Body of pancreas (tissue), 4 donors: ENCODE measurements at regions not wholly inside any gene's neighbourhood (a gene's known extent, or its start where the extent isn't known, plus 50 kb on each side); places are given as distances from the start of the nearest gene placed in this dataset.

ENCODE experiments used
- POLR2A ChIP-seq, 3 donors: fragments of 450-650 bp; IDR thresholded peaks; one replicate each; pipeline ENCODE4 v1.6.1; 2016; ENCODE audit warnings: antibody characterized with exemption in 3 of 3, mild to moderate bottlenecking in 2 of 3
- TF ChIP-seq, protein P1 (sequence below), 7 experiments: fragments of 450-650 bp in 4 of 7; fragments of 200-600 bp in 3 of 7; sonication (generic) in 3 of 7; IDR thresholded peaks; one replicate each; pipeline ENCODE4 v1.5.1; 2016 to 2019; ENCODE audit warnings: antibody characterized with exemption in 7 of 7

DNA sequence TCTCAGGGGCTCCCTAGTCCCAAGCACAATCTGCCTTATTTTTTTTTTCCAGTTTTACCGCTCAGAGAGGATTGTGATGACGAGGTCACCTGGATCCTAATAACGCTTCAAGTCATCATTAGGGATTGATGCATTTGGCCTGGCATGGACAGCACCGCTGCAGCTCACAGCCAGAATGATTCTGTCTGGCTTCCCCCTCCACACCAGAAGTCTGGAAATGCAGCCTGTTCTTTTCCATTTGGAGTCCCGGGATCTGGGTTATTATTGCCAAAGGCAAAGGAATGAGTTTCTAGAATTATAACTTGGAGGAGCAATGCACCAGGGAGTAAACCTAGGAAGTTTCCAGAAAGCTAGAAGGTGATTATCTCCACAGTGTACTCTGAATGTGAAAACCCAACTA lies 81.1 kb upstream of the TAF1B start:
- TF ChIP-seq, protein P1, sequence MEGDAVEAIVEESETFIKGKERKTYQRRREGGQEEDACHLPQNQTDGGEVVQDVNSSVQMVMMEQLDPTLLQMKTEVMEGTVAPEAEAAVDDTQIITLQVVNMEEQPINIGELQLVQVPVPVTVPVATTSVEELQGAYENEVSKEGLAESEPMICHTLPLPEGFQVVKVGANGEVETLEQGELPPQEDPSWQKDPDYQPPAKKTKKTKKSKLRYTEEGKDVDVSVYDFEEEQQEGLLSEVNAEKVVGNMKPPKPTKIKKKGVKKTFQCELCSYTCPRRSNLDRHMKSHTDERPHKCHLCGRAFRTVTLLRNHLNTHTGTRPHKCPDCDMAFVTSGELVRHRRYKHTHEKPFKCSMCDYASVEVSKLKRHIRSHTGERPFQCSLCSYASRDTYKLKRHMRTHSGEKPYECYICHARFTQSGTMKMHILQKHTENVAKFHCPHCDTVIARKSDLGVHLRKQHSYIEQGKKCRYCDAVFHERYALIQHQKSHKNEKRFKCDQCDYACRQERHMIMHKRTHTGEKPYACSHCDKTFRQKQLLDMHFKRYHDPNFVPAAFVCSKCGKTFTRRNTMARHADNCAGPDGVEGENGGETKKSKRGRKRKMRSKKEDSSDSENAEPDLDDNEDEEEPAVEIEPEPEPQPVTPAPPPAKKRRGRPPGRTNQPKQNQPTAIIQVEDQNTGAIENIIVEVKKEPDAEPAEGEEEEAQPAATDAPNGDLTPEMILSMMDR (IDR thresholded peaks at IDR 0.05): no peak
- TF ChIP-seq POLR2A (IDR thresholded peaks at IDR 0.05): no peak
